HepG2 (cell line): ENCODE measurements at regions not wholly inside any gene's neighbourhood (a gene's known extent, or its start where the extent isn't known, plus 50 kb on each side); places are given as distances from the start of the nearest gene placed in this dataset.

Experiments used
- ATAC-seq: fragments of 200-7000 bp; cut with Tn5 transposase; 3 replicates; pipeline ENCODE4 v1.9.1; 2020; ENCODE audit warnings: mild to moderate bottlenecking, moderate library complexity
- BruUV-seq: library from RNA; stranded (reverse); fragments of 400-500 nt; replicated peaks from 2 replicates; lab custom pipeline; 2021; lab: Mats Ljungman, UMichigan
- CTCF ChIA-PET: fragments of 300-600 bp; formaldehyde crosslinking; extraction: SDS; loops from one replicate; lab custom pipeline; 2021; ENCODE audit warnings: low total read pairs, inconsistent platforms, low intra/inter-chr PET ratio; lab: Yijun Ruan, JAX
- POLR2A ChIA-PET: fragments of 350-600 bp; sonication (Branson Sonifier 250); formaldehyde crosslinking; loops from one replicate; lab custom pipeline; 2020; ENCODE audit warnings: antibody characterized with exemption, inconsistent platforms; lab: Yijun Ruan, JAX
- DNase-seq: peaks from one replicate; pipeline ENCODE4 v3.0.0-alpha.2; 2015; ENCODE audit warnings: low spot score
- FAIRE-seq: peaks from 3 replicates; lab custom pipeline; 2011; peaks lifted over from hg19 to GRCh38; lab: Jason Lieb, UNC
- H2AFZ ChIP-seq: one replicate; pipeline ENCODE4 v1.6.1; 2011; ENCODE audit warnings: low read length, inconsistent platforms
- H3K27ac ChIP-seq: fragments of 300-600 bp; 3 replicates; pipeline ENCODE4 v1.8.0; 2011; ENCODE audit warnings: mixed run types, mild to moderate bottlenecking, mixed read lengths, low read length, inconsistent platforms; ENCODE audit not compliant: insufficient read depth; ENCODE audit errors: extremely low read length
- H3K27me3 ChIP-seq, 2 experiments: fragments of 200-600 bp in 1 of 2; 2 replicates in 1 of 2; 3 replicates in 1 of 2; pipeline versions ENCODE4 v1.6.0 to v1.8.0; 2011; ENCODE audit warnings: low read length in 2 of 2, mild to moderate bottlenecking in 2 of 2, moderate library complexity in 2 of 2, inconsistent platforms in 1 of 2; ENCODE audit not compliant: insufficient read depth in 2 of 2, control insufficient read depth in 1 of 2
- H3K36me3 ChIP-seq, 2 experiments: fragments of 200-600 bp in 1 of 2; replicated peaks in 1 of 2; 2 replicates in 1 of 2; 3 replicates in 1 of 2; pipeline versions ENCODE4 v1.5.1 to v1.8.0; 2011; ENCODE audit warnings: low read length in 2 of 2, inconsistent platforms in 1 of 2; ENCODE audit not compliant: insufficient read depth in 2 of 2, control insufficient read depth in 1 of 2
- H3K4me1 ChIP-seq: 2 replicates; pipeline ENCODE4 v1.5.1; 2012; ENCODE audit warnings: low read length, inconsistent platforms; ENCODE audit not compliant: insufficient read depth
- H3K4me2 ChIP-seq: 2 replicates; pipeline ENCODE4 v1.6.0; 2011; ENCODE audit warnings: low read depth, low read length, inconsistent platforms
- H3K4me3 ChIP-seq, 3 experiments: fragments of 200-600 bp in 1 of 3; sonication (generic), shearing (Covaris generic) in 1 of 3; replicated peaks in 1 of 3; 2 replicates each; pipeline ENCODE4 v1.5.1; 2011 to 2016; ENCODE audit warnings: low read length in 3 of 3, inconsistent platforms in 2 of 3, low read depth in 2 of 3, mild to moderate bottlenecking in 2 of 3, control low read depth in 1 of 3, mixed read lengths in 1 of 3; ENCODE audit not compliant: insufficient read depth in 1 of 3
- H3K79me2 ChIP-seq: one replicate; pipeline ENCODE4 v1.6.1; 2011; ENCODE audit warnings: low read length, inconsistent platforms; ENCODE audit not compliant: insufficient read depth
- H3K9ac ChIP-seq: 2 replicates; pipeline ENCODE4 v1.6.0; 2011; ENCODE audit warnings: mild to moderate bottlenecking, low read depth, low read length, inconsistent platforms; ENCODE audit not compliant: insufficient read depth
- H3K9me3 ChIP-seq: 2 replicates; pipeline ENCODE4 v1.5.1; 2012; ENCODE audit warnings: mild to moderate bottlenecking, low read length
- H4K20me1 ChIP-seq: 2 replicates; pipeline ENCODE4 v1.6.0; 2011; ENCODE audit warnings: inconsistent platforms, mild to moderate bottlenecking, low read length, moderate library complexity; ENCODE audit not compliant: insufficient read depth
- CEBPB ChIP-seq: IDR thresholded peaks from 2 replicates; pipeline ENCODE4 v1.6.1; 2011; ENCODE audit warnings: low read depth, low read length, improper control_type of control experiment, borderline replicate concordance
- KAT7 ChIP-seq: IDR thresholded peaks from 2 replicates; pipeline ENCODE4 v1.6.1; 2018; ENCODE audit warnings: borderline replicate concordance, missing compliant biosample characterization
- TP53 ChIP-seq: sonication (generic); formaldehyde crosslinking; conservative IDR thresholded peaks from 2 replicates; pipeline ENCODE4 v1.4.0; 2020; ENCODE audit warnings: missing genetic modification reagents
- ZNF317 ChIP-seq: sonication (generic); formaldehyde crosslinking; IDR thresholded peaks from 2 replicates; pipeline ENCODE4 v1.5.0; 2020; ENCODE audit warnings: mild to moderate bottlenecking, missing genetic modification reagents
- ZNF468 ChIP-seq: sonication (generic); formaldehyde crosslinking; IDR thresholded peaks from 2 replicates; pipeline ENCODE4 v1.8.0; 2022; ENCODE audit warnings: mild to moderate bottlenecking, moderate library complexity, missing genetic modification reagents
- WGBS: methylation state at CpG from one replicate; pipeline ENCODE4 v1.1.6; 2017; ENCODE audit warnings: low lambda C conversion rate; 5-methylcytosine and 5-hydroxymethylcytosine counted together
- in situ Hi-C: cut with HindIII; loops from 2 replicates; pipeline ENCODE4 v1.10.0; 2017; ENCODE audit warnings: low pct_unique_long_range_greater_than_20kb; ENCODE audit not compliant: extremely low pct_ligation_motif_present
- intact Hi-C: fragments of 100-400 bp; cut with micrococcal nuclease; formaldehyde crosslinking; loops from one replicate; pipeline ENCODE4 v1.10.0; 2022; ENCODE audit not compliant: unreplicated experiment
- TF ChIP-seq, protein P1 (sequence below): sonication (generic); formaldehyde crosslinking; IDR thresholded peaks from 2 replicates; pipeline ENCODE4 v1.4.0; 2020; ENCODE audit warnings: mild to moderate bottlenecking, missing genetic modification reagents
- TF ChIP-seq, protein P2 (sequence below): sonication (generic); formaldehyde crosslinking; IDR thresholded peaks from 2 replicates; pipeline ENCODE4 v1.4.0; 2020; ENCODE audit warnings: missing genetic modification reagents, borderline replicate concordance
- TF ChIP-seq, protein P3 (sequence below): sonication (generic); formaldehyde crosslinking; IDR thresholded peaks from 2 replicates; pipeline ENCODE4 v1.8.0; 2022; ENCODE audit warnings: missing genetic modification reagents, mild to moderate bottlenecking, inconsistent platforms, borderline replicate concordance

DNA sequence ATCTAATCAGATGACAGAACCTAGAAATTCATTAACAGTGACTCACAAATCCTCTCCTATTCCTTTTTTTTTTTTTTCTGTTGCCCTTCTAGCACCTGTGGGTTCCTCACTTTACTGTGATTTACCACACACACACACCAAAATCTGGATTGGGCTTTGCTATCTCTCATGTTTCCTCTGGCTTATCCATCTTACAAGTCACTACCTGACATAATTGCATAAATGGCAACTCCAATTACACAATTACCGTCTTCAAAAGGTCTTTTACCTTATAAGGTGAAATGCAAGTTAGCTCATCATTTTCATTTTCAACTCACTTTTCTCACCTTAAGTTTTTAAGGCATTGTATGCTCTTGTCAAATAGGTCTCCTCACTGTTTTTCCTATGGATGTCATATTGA is 426.3 kb upstream of the MEF2C start:
- Histone ChIP-seq H3K4me2 (no peak overlapping the region), H3K9me3 (no peaks in the 10 kb centered on the region)
- intact Hi-C loops = no loop called here
- no peak for ATAC-seq
- no peak for DNase-seq
- CTCF ChIA-PET = no interaction called here
- TF ChIP-seq ZNF468 (CRISPR knock-in tag) (no peak), KAT7 (CRISPR knock-in tag) (no peak), TP53 (CRISPR knock-in tag) (no peak), CEBPB (no peak), ZNF317 (CRISPR knock-in tag) (no peak)
- TF ChIP-seq, protein P1, sequence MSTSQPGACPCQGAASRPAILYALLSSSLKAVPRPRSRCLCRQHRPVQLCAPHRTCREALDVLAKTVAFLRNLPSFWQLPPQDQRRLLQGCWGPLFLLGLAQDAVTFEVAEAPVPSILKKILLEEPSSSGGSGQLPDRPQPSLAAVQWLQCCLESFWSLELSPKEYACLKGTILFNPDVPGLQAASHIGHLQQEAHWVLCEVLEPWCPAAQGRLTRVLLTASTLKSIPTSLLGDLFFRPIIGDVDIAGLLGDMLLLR (CRISPR knock-in tag) = no peak
- TF ChIP-seq, protein P2, sequence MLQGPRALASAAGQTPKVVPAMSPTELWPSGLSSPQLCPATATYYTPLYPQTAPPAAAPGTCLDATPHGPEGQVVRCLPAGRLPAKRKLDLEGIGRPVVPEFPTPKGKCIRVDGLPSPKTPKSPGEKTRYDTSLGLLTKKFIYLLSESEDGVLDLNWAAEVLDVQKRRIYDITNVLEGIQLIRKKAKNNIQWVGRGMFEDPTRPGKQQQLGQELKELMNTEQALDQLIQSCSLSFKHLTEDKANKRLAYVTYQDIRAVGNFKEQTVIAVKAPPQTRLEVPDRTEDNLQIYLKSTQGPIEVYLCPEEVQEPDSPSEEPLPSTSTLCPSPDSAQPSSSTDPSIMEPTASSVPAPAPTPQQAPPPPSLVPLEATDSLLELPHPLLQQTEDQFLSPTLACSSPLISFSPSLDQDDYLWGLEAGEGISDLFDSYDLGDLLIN (CRISPR knock-in tag) = no peak
- TF ChIP-seq, all 625 proteins: peak for 0
- Histone ChIP-seq H3K36me3 (no peaks in the 10 kb centered on the region), H3K4me1 (no peaks in the 10 kb centered on the region), H4K20me1 (no peaks in the 10 kb centered on the region), H3K79me2 (no peaks in the 10 kb centered on the region), H3K27me3 (no peaks in the 10 kb centered on the region), H3K27ac (no peak overlapping the region), H2AFZ (no peak overlapping the region), H3K4me3 (no peak overlapping the region), H3K9ac (no peak overlapping the region)
- BruUV-seq = no TSS peak
- POLR2A ChIA-PET = no interaction called here
- FAIRE-seq = no peak
- 0% methylated on average over 1 of the region's 1 CpG for WGBS
- in situ Hi-C loops = no loop called here

DNA sequence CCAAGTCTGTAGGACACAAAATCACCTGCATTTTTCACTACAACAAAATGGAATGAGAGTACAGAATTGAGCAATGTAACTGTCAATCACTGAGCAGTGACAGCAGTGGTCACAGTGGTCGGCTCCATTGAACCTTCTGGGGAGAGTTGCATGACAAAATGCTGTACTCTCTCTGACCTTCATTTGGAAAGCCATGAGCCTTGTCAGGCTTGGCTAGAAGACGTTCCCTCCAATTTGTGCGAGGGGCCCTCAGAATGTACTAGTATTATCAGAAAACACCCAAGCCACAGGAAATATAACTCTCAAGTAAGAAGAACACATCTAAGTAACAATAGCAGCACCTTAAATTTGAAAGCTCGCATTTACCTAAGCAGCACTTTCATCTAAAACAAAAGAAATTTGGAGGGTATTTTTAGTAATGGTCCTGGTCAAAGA is 425.6 kb upstream of the MEF2C start:
- in situ Hi-C loops (no loop called here), intact Hi-C loops (no loop called here)
- Histone ChIP-seq H3K79me2 (no peaks in the 10 kb centered on the region), H3K4me1 (no peaks in the 10 kb centered on the region), H4K20me1 (no peaks in the 10 kb centered on the region), H3K27me3 (no peaks in the 10 kb centered on the region), H3K9ac (no peak overlapping the region), H2AFZ (no peak overlapping the region), H3K4me3 (no peak overlapping the region), H3K4me2 (no peak overlapping the region), H3K9me3 (no peaks in the 10 kb centered on the region), H3K36me3 (no peaks in the 10 kb centered on the region), H3K27ac (no peak overlapping the region)
- no TSS peak for BruUV-seq
- ChIA-PET POLR2A (no interaction called here), CTCF (no interaction called here)
- WGBS = 0% methylated on average over 4 of the region's 4 CpGs
- no peak for FAIRE-seq
- no peak for ATAC-seq
- no peak for DNase-seq
- TF ChIP-seq, protein P3, sequence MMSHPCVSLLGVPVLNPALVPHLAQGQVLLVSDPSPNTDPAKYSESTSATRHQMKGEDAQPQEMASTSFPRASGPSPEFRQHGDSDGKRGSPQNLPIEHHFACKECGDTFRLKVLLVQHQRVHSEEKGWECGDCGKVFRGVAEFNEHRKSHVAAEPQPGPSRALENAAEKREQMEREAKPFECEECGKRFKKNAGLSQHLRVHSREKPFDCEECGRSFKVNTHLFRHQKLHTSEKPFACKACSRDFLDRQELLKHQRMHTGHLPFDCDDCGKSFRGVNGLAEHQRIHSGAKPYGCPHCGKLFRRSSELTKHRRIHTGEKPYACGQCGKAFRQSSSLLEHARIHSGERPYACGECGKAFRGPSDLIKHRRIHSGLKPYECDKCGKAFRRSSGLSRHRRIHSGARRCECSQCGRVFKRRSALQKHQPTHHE (CRISPR knock-in tag) = no peak
